ENCODE measurements at regions not wholly inside any gene's neighbourhood (a gene's known extent, or its start where the extent isn't known, plus 50 kb on each side); places are given as distances from the start of the nearest gene placed in this dataset.

GRCh38 chr13:109669234-109669612 lies 117.2 kb downstream of the IRS2 start:
- Histone ChIP-seq H3K4me3 (ENCODE audit: low read depth, low read length) (no peak overlapping the region), H3K9me3 (ENCODE audit: control insufficient read depth, insufficient read depth, low read depth, low read length) (no peaks in the 10 kb centered on the region), H3K4me1 (ENCODE audit: control insufficient read depth, insufficient read depth, low read length) (no peaks in the 10 kb centered on the region), H3K27ac (ENCODE audit: extremely low read depth, low read depth, low read length) (no peak overlapping the region), H3K36me3 (ENCODE audit: control insufficient read depth in 2 of 2, insufficient read depth in 1 of 2, low read length in 2 of 2) (no peaks in the 10 kb centered on the region)
- POLR2A ChIA-PET, result no interaction called here
- no peak for TF ChIP-seq BCL11A (tag by site-specific recombination; IDR thresholded peaks at IDR 0.05; ENCODE audit: low read depth)
- no peak for TF ChIP-seq TRIM28 (IDR thresholded peaks at IDR 0.05; ENCODE audit: borderline replicate concordance, low read length)
- TF ChIP-seq AEBP2 (tag by site-specific recombination; IDR thresholded peaks at IDR 0.05; ENCODE audit: borderline replicate concordance), result no peak
- TF ChIP-seq GLIS1 (tag by site-specific recombination; IDR thresholded peaks at IDR 0.05), result no peak
- TF ChIP-seq ZNF449 (tag by site-specific recombination; IDR thresholded peaks at IDR 0.05), result no peak
- TF ChIP-seq OSR2 (tag by site-specific recombination; IDR thresholded peaks at IDR 0.05), result no peak
- no peak for TF ChIP-seq ZNF19 (tag by site-specific recombination; IDR thresholded peaks at IDR 0.05; ENCODE audit: low read depth)
- no peak for TF ChIP-seq KLF17 (tag by site-specific recombination; IDR thresholded peaks at IDR 0.05)
- TF ChIP-seq ZNF133 (tag by site-specific recombination; IDR thresholded peaks at IDR 0.05), result no peak
- TF ChIP-seq GLIS2 (tag by site-specific recombination; IDR thresholded peaks at IDR 0.05), result no peak
- TF ChIP-seq ZNF629 (tag by site-specific recombination; IDR thresholded peaks at IDR 0.05), result no peak
- no peak for TF ChIP-seq ZNF747 (tag by site-specific recombination; IDR thresholded peaks at IDR 0.05)
- no peak for TF ChIP-seq ZNF155 (tag by site-specific recombination; IDR thresholded peaks at IDR 0.05)
- TF ChIP-seq SP2 (tag by site-specific recombination; IDR thresholded peaks at IDR 0.05), result no peak
- TF ChIP-seq ZBTB21 (tag by site-specific recombination; IDR thresholded peaks at IDR 0.05), result no peak
- TF ChIP-seq ZNF626 (tag by site-specific recombination; IDR thresholded peaks at IDR 0.05), result no peak
- TF ChIP-seq ZNF16 (tag by site-specific recombination; IDR thresholded peaks at IDR 0.05; ENCODE audit: low read depth), result no peak
- no peak for TF ChIP-seq HOXA7 (CRISPR knock-in tag; IDR thresholded peaks at IDR 0.05; ENCODE audit: borderline replicate concordance)
- CTCF ChIA-PET, result no interaction called here

- CTCF ChIA-PET, result interaction anchor here (0.8 kb wide), 1 partner anchor 58 kb away, joined by 4 read pairs; no protein-coding TSS in a partner anchor
- no peak overlapping the region for H3K27ac ChIP-seq (ENCODE audit: extremely low read depth, low read depth, low read length)
- no peaks in the 10 kb centered on the region for H3K4me1 ChIP-seq (ENCODE audit: control insufficient read depth, insufficient read depth, low read length)
- H3K36me3 ChIP-seq (ENCODE audit: control insufficient read depth in 2 of 2, insufficient read depth in 1 of 2, low read length in 2 of 2), result no peaks in the 10 kb centered on the region
- POLR2A ChIA-PET, result no interaction called here
- no peak overlapping the region for H3K4me3 ChIP-seq (ENCODE audit: low read depth, low read length)
- TF ChIP-seq ZNF48 (tag by site-specific recombination; IDR thresholded peaks at IDR 0.05) (no peak), ZNF623 (tag by site-specific recombination; IDR thresholded peaks at IDR 0.05) (no peak), ZNF223 (tag by site-specific recombination; IDR thresholded peaks at IDR 0.05) (no peak), ZNF132 (tag by site-specific recombination; IDR thresholded peaks at IDR 0.05; ENCODE audit: borderline replicate concordance) (no peak)
- H3K9me3 ChIP-seq (ENCODE audit: control insufficient read depth, insufficient read depth, low read depth, low read length), result no peaks in the 10 kb centered on the region
Observed at GRCh38 chr13:109668433-109669233, 117.8 kb downstream of the IRS2 start.
